DMS53 (cell line): ENCODE measurements at regions not wholly inside any gene's neighbourhood (a gene's known extent, or its start where the extent isn't known, plus 50 kb on each side); places are given as distances from the start of the nearest gene placed in this dataset.
"Not testable (repeated sequence)": the region's sequence is repeated elsewhere in the genome, so short reads cannot be mapped to it uniquely, and the experiment has no call there.

ENCODE experiments used
- DNase-seq: peaks from one replicate; lab custom pipeline; 2025; lab: John Stamatoyannopoulos, UW

- DNase-seq: no peak
Observed at GRCh38 chr11:24163841-24164240, 333.0 kb upstream of the LUZP2 start.

DNA sequence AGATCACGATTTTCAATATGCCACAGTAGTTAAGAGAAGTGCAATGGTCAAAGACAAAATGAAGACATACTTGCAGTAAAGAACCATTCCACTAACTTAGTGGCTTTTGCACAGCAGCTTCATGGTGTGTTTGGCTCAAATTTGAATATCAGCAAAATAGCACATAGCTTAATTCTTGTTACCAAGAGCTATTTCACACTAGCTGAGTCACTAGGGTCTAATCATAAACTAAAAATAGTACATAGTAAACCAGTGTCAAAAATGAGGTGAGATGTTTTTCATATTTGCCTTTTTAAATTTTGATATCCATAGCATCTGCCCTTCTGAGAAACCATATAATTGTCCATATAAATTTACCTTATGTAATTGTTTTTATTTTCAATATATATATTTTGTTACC lies 325.0 kb upstream of the LUZP2 start:
- no peak for DNase-seq

GRCh38 chr11:24181395-24182047 lies 315.3 kb upstream of the LUZP2 start:
- DNase-seq: no peak

DNA sequence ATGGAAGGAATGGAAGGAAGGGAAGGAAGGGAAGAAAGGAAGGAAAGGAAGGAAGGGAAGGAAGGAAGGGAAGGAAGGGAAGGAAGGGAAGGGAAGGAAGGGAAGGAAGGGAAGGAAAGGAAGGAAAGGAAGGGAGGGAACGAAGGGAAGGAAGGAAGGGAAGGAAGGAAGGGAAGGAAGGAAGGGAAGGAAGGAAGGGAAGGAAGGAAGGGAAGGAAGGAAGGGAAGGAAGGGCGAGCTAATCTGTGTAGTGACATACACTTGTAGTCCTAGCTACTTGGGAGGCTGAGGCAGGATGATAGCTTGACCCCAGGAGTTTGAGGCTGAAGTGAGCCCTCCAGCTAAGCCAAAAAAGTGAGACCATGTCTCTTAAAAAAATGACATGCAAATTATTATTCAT lies 311.3 kb upstream of the LUZP2 start:
- not testable (repeated sequence) for DNase-seq

DNA sequence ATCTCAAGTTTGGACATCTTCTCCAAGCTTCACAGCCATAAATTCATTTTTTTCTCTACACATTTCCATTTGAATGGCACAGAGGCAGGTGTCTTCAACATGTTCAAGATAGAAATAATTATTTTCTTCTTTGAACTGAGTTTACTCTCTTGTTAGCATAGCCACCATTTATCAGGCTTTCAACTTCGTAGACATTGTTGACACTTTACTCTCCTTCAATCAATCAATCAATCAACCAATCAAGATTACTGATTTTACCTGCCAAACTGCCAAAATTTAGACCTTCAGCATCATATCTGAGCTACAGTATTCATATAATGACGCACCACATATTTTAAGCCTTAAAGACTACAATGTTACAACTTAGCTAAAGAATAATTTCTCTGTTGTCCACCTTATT lies 300.1 kb upstream of the LUZP2 start:
- no peak for DNase-seq

GRCh38 chr11:24198481-24198880 lies 298.4 kb upstream of the LUZP2 start:
- DNase-seq: no peak

DNA sequence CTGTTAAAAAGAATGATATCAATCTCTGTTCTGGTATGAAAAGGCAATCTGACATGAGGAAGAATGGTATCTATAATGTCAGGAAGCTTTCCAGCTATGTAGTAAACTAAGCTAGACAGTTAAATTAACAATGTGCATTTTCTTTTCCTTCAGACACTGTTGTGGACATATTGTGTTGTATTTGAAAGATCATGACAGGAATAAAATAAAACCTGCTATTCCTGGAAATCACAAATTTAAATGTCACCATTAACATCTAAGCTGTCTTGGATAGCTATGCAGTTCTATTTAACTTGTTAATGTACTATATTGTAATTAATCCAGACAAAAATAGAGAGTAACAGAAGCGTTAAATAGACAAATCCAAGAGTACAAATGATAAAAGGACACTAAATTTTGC lies 297.4 kb upstream of the LUZP2 start:
- no peak for DNase-seq

DNA sequence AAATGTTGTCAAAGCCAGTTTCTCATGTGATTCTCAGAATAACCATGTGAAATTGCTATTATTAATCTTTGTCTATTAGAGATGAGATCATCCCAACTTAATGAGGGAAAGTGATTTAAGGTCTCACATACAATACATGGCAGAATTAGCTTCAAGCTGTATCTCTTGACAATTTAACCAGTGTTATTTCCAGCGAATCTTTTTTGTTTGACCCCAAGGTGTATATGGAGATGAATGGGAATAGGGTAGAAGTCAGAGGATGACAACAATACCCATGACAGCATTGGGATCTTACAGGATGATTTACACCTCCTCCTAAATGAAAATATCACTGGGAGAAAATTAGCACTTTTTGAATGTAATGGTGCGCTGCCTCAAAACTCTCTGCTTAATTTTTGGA lies 290.8 kb upstream of the LUZP2 start:
- DNase-seq: no peak

DNA sequence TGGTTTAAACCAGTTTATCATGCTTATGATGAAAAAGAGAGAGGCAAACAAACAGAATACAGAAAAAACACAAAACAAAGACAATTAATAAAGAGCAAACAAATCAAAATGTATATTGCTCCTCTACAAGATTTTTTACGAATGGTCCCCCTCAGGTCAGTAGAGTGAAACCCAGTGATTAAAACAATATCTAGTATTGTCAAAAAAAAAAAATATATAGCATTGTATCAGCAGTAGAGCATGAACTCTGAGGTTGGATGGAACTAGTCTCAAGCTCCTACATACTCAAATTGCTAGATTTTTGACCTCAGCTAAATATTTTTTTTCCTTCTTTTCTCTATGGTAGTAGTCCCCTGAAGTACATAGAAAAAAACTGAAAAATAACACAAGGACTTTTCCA lies 290.3 kb upstream of the LUZP2 start:
- DNase-seq: no peak

DNA sequence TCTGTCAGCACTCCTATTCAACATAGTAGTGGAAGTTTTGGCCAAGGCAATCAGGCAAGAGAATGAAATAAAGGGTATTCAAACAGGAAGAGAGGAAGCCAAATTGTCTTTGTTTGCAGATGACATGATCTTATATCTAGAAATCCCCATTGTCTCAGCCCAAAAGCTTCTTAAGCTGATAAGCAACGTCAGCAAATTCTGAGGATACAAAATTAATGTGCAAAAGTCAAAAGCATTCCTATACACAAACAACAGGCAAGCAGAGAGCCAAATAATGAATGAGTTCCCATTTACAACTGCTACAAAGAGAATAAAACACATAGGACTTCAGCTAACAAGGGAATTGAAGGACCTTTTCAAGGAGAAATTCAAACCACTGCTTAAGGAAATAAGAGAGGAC lies 280.4 kb upstream of the LUZP2 start:
- DNase-seq: no peak

GRCh38 chr11:24217319-24217718 lies 279.5 kb upstream of the LUZP2 start:
- DNase-seq: not testable (repeated sequence)

DNA sequence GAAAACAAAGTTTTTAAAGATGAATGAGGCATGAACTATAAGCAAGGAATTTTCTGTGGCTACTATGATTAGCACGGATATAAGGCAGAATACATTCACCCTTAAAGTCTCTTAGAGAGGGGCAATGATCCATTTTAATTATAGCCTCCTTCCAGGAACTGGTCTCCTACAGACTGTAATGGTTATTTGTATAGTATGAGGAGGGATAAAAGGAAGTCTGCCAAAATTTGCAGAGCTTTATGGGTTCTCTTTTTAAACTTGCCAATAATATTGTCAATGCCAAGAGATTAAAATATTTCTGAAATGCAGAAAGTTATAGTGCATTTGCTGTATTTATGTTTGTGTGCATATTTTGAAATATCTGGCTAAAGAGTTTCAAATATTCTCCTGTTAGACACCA lies 271.4 kb upstream of the LUZP2 start:
- DNase-seq: no peak

DNA sequence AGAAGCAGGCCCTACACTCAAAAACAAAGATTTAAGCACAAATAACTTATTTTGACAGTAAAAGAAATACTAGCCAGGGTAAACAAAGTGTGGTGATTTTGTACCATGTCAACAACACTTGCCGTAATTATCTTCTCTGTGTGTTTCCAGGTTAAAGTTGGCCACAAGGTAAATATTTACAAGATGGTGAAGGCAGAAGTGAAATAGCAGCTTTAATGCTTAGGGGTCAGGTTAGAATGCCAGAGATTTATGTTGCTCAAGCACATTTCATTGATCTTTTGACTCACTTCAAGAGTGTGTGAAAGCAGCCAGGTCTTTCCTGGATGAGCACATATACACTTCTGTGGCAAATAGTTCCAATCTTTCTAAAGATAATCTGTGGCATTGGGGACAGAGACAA lies 270.2 kb upstream of the LUZP2 start:
- peak; percentile 48 for DNase-seq

- no peak for DNase-seq
Observed at GRCh38 chr11:24233041-24233440, 263.8 kb upstream of the LUZP2 start.

DNA sequence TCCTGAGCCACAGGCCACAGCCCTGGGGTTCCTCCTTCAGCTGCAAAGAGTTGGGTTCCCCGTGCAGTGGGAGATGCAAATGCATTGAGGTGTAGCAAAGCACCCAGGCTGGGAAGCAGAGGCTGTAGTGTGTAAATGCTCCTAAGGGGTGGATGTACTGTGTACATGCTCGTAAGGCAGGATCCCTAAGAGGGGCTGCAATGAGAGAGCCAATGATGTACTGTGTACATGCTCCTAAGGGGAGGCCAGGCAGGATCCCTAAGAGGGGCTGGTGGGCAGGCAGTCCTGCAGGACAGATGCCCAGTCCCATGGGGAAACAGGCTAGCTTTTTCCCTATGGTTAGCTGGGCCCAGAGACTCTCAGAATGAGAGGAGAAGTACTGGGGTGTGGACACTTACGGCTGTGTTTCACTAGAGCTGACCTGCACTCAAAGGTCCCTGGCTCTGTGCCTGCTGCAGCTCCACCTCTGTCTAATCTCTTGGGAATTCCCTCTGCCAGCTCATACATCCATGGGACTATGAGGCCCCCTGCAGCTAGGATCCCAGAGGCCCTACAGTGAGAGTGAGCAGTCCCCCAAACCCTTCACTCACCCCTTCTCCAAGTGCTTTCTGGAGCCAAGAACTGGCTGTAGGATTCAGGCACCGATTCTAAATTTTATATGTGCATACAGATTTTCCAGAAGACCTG lies 261.9 kb upstream of the LUZP2 start:
- peak; percentile 44 for DNase-seq

DNA sequence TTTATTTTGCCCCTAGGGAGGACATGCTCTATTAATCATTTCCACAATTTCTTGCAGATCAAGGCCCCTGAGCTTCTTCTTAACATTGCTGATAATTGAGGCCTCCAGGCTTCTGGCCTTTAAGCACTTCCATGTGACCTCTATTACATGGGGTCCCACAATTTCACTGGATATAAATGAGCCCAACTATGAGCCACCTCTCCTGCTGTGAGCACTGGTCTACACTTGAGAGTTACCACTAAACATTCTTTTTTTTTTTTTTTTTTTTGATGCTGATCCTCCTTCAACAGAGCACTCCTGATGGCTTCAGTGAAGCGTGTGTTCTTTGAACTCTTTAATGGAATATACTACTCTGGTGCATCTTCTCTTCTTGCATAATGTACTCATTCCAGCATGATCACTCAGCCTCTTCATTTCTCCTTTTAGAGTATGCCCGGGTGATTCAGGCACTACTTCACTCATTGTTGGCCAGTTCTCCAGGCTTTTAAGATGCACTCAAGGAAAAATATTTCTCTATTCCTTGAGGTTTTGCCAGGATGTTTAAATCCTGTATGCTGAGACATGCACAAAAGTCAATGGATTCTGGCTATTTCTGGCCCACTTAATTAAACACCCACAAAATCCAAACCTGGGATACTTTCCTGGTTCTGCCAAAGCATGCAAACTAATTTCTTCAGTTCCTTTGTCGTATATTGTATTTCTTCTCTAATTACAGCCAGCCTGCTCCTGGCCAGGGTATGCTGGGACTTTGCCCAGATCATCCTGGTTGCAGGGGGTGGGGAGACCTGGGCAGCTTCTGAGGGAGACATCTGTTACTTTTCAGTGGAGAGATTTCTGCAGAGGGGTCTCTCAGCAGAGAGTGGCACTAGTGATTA lies 257.8 kb upstream of the LUZP2 start:
- DNase-seq: peak; percentile 15

GRCh38 chr11:24239930-24240329 lies 256.9 kb upstream of the LUZP2 start:
- no peak for DNase-seq

GRCh38 chr11:24240496-24241175 lies 256.2 kb upstream of the LUZP2 start:
- no peak for DNase-seq

DNA sequence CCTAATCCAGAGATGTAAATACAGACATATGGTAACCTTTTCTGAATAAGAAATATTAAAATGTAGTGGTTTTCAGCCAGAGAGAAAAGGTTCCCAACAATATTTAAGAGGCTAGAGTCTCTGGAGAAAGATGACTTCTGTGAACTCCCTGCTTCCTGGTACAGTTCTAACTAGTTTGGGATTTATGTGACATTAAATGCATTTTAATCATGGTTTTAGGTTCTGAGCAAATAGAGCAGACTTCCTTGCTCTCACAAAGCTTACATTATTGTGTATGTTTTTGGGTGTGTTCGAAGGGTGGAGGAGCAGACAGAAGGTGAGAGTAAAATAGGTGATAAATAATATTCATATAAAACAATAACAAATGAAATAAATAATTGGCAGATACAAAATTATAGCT lies 250.1 kb upstream of the LUZP2 start:
- DNase-seq: no peak

GRCh38 chr11:24247846-24248245 lies 249.0 kb upstream of the LUZP2 start:
- no peak for DNase-seq

DNA sequence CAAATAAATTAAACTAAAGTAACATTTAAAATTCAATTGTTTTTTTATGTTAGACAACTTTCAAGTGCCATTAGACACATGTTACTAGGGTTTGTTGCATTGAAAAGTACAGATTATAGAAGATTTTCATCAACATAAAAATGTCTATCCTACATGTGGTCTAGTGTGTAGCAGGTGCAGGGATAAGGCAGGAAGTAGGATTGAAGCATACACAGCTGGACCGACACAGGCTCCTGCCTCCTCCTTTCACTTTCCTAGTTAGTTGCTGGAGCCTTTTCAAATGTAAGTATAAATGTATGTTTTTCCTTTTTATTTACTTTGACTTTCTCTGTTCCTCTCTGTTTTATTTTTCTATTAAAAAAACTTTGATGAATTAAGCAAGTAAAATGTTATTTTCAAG lies 246.9 kb upstream of the LUZP2 start:
- peak; percentile 45 for DNase-seq

DNA sequence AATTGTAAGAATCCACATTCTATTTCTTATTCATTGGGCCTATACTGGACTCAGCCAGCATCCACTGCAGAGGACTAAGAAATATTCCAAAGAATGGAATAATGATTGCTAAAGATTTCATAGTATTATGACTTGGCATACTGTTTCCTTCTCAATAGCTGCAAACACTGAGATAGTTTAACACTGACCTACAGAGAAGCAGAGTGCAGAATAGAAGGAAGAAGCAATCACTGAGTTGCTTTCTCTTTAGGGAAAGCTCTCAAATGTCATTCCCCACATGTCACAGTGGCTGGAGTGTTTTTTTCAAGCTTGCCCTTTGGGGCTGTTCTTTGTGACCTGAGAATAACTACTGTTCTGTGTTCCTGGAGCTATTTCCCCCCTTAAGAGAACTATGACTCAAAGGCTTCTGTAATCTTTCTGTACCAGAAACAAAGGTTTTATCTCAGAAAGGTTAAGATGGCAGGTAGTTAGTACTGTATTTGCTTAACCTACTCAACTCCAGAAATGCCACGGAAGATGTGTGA lies 243.6 kb upstream of the LUZP2 start:
- no peak for DNase-seq
